Ascending aorta (tissue), 2 donors: ENCODE measurements at regions not wholly inside any gene's neighbourhood (a gene's known extent, or its start where the extent isn't known, plus 50 kb on each side); places are given as distances from the start of the nearest gene placed in this dataset.
"Not testable (repeated sequence)": the region's sequence is repeated elsewhere in the genome, so short reads cannot be mapped to it uniquely, and the experiment has no call there.

Experiments
- DNase-seq, 2 donors: peaks; one replicate each; pipeline ENCODE4 v3.0.0-alpha.2; 2019; ENCODE audit warnings: low spot score in 2 of 2
- H3K27ac ChIP-seq, 2 donors: fragments of 200-600 bp; sonication (generic); one replicate each; pipeline ENCODE4 v1.5.1; 2016 to 2017; ENCODE audit warnings: mild to moderate bottlenecking in 1 of 2
- H3K27me3 ChIP-seq: fragments of 200-600 bp; sonication (generic); one replicate; pipeline ENCODE4 v1.5.1; 2017
- H3K36me3 ChIP-seq, 2 donors: fragments of 200-600 bp; sonication (generic); one replicate each; pipeline ENCODE4 v1.5.1; 2016
- H3K4me1 ChIP-seq, 2 donors: fragments of 200-600 bp; sonication (generic); one replicate each; pipeline ENCODE4 v1.5.1; 2016 to 2017; ENCODE audit warnings: mild to moderate bottlenecking in 1 of 2
- H3K4me3 ChIP-seq, 2 donors: fragments of 200-600 bp; sonication (generic); one replicate each; pipeline ENCODE4 v1.5.1; 2016 to 2017; ENCODE audit warnings: mild to moderate bottlenecking in 1 of 2
- H3K9me3 ChIP-seq, 2 donors: fragments of 200-600 bp; sonication (generic); one replicate each; pipeline ENCODE4 v1.5.1; 2016
- CTCF ChIP-seq, 3 experiments: fragments of 200-600 bp in 2 of 3; fragments of 450-650 bp in 1 of 3; sonication (generic) in 2 of 3; IDR thresholded peaks; one replicate each; pipeline ENCODE4 v1.5.1; 2016 to 2019; ENCODE audit warnings: antibody characterized with exemption in 3 of 3, mild to moderate bottlenecking in 1 of 3, moderate library complexity in 1 of 3
- intact Hi-C: fragments of 100-400 bp; cut with DNase I; formaldehyde crosslinking; loops from one replicate; pipeline ENCODE4 v1.15.1; 2023

- Histone ChIP-seq H3K9me3 (no peaks in the 10 kb centered on the region), H3K4me3 (no peak overlapping the region), H3K36me3 (no peaks in the 10 kb centered on the region), H3K4me1 (no peaks in the 10 kb centered on the region), H3K27me3 (no peaks in the 10 kb centered on the region), H3K27ac (no peak overlapping the region)
- no peak for DNase-seq
- intact Hi-C loops = no loop called here
- no peak for TF ChIP-seq CTCF (IDR thresholded peaks at IDR 0.05)
Measured at GRCh38 chr1:14285238-14285637, 313.2 kb upstream of the KAZN start.

- H3K27ac ChIP-seq, H3K9me3 ChIP-seq, intact Hi-C loops: not testable (repeated sequence)
Measured at GRCh38 chr1:14291182-14291581, 307.3 kb upstream of the KAZN start.

GRCh38 chr1:14292520-14292919 lies 306.0 kb upstream of the KAZN start:
- DNase-seq = no peak
- H3K27me3 ChIP-seq = no peaks in the 10 kb centered on the region
- TF ChIP-seq CTCF (IDR thresholded peaks at IDR 0.05) = no peak
- H3K36me3 ChIP-seq = no peaks in the 10 kb centered on the region
- intact Hi-C loops = no loop called here
- no peak overlapping the region for H3K27ac ChIP-seq
- H3K4me3 ChIP-seq = no peak overlapping the region
- H3K4me1 ChIP-seq = no peaks in the 10 kb centered on the region
- no peaks in the 10 kb centered on the region for H3K9me3 ChIP-seq

More at GRCh38 chr1:14291182-14291581, 307.3 kb upstream of the KAZN start:
- H3K4me3 ChIP-seq, DNase-seq, H3K27me3 ChIP-seq, H3K36me3 ChIP-seq, H3K4me1 ChIP-seq: not testable (repeated sequence)

GRCh38 chr1:14294006-14294405 lies 304.5 kb upstream of the KAZN start:
- Histone ChIP-seq H3K27me3 (no peaks in the 10 kb centered on the region), H3K36me3 (no peaks in the 10 kb centered on the region), H3K9me3 (no peaks in the 10 kb centered on the region), H3K4me3 (no peak overlapping the region), H3K4me1 (no peaks in the 10 kb centered on the region), H3K27ac (no peak overlapping the region)
- DNase-seq = no peak
- intact Hi-C loops = no loop called here
- TF ChIP-seq CTCF (IDR thresholded peaks at IDR 0.05) = no peak

GRCh38 chr1:14294860-14295536 lies 303.5 kb upstream of the KAZN start:
- Histone ChIP-seq H3K27me3 (no peaks in the 10 kb centered on the region), H3K36me3 (no peaks in the 10 kb centered on the region), H3K4me1 (no peaks in the 10 kb centered on the region), H3K27ac (no peak overlapping the region), H3K9me3 (no peaks in the 10 kb centered on the region), H3K4me3 (no peak overlapping the region)
- intact Hi-C loops = no loop called here
- no peak for DNase-seq
- no peak for TF ChIP-seq CTCF (IDR thresholded peaks at IDR 0.05)

GRCh38 chr1:14296795-14297194 lies 301.7 kb upstream of the KAZN start:
- intact Hi-C loops = no loop called here
- no peak for DNase-seq
- no peak for TF ChIP-seq CTCF (IDR thresholded peaks at IDR 0.05)

More at GRCh38 chr1:14296795-14297194, 301.7 kb upstream of the KAZN start:
- Histone ChIP-seq H3K27me3 (no peaks in the 10 kb centered on the region), H3K4me3 (no peak overlapping the region), H3K9me3 (no peaks in the 10 kb centered on the region), H3K36me3 (no peaks in the 10 kb centered on the region), H3K4me1 (no peaks in the 10 kb centered on the region), H3K27ac (no peak overlapping the region)
